ENCODE measurements at regions not wholly inside any gene's neighbourhood (a gene's known extent, or its start where the extent isn't known, plus 50 kb on each side); places are given as distances from the start of the nearest gene placed in this dataset.
"Not testable (repeated sequence)": the region's sequence is repeated elsewhere in the genome, so short reads cannot be mapped to it uniquely, and the experiment has no call there.

GRCh38 chr14:42508209-42508946 lies 901.7 kb downstream of the LRFN5 start:
- Mint-ChIP-seq H3K27me3 (no peaks in the 10 kb centered on the region), H3K4me3 (no peak overlapping the region), H3K4me1 (no peaks in the 10 kb centered on the region), H3K36me3 (no peaks in the 10 kb centered on the region), H3K27ac (no peak overlapping the region), H3K9me3 (peaks cover 13 to 32% (median 18%) of the 10 kb centered on the region in 3 donors)
- H3K27me3 ChIP-seq (replicated peaks in 1 of 2; ENCODE audit: control insufficient read depth in 2 of 2, extremely low read depth in 1 of 2, insufficient read depth in 2 of 2, low read length in 1 of 2), result no peaks in the 10 kb centered on the region
- ChIA-PET POLR2A (no interaction called here), CTCF (no interaction called here)
- H3K9me3 ChIP-seq, result no peaks in the 10 kb centered on the region
- no peaks in the 10 kb centered on the region for H3K4me1 ChIP-seq (ENCODE audit: control insufficient read depth in 1 of 2, extremely low read depth in 1 of 2, insufficient read depth in 2 of 2, low read length in 2 of 2)
- DNase-seq (no peak), ATAC-seq (replicated peaks in 1 of 4) (no peak)
- no peak overlapping the region for H3K4me3 ChIP-seq (ENCODE audit: control insufficient read depth in 1 of 2, extremely low read depth in 1 of 2, low read length in 1 of 2)
- 65% methylated on average over 2 of the region's 3 CpGs for WGBS (ENCODE audit: insufficient coverage)
- H3K27ac ChIP-seq (ENCODE audit: low read length), result no peak overlapping the region
- no peaks in the 10 kb centered on the region for H3K36me3 ChIP-seq (ENCODE audit: control insufficient read depth in 2 of 2, extremely low read depth in 1 of 2, insufficient read depth in 1 of 2, low read length in 1 of 2)

- Mint-ChIP-seq H3K36me3 (no peaks in the 10 kb centered on the region), H3K9me3 (peaks cover 9 to 14% (median 13%) of the 10 kb centered on the region in 3 donors), H3K27ac (no peak overlapping the region), H3K4me1 (no peaks in the 10 kb centered on the region), H3K27me3 (no peaks in the 10 kb centered on the region), H3K4me3 (no peak overlapping the region)
- Histone ChIP-seq H3K9me3 (no peaks in the 10 kb centered on the region), H3K36me3 (ENCODE audit: control insufficient read depth in 2 of 2, extremely low read depth in 1 of 2, insufficient read depth in 1 of 2, low read length in 1 of 2) (no peaks in the 10 kb centered on the region), H3K27me3 (replicated peaks in 1 of 2; ENCODE audit: control insufficient read depth in 2 of 2, extremely low read depth in 1 of 2, insufficient read depth in 2 of 2, low read length in 1 of 2) (no peaks in the 10 kb centered on the region), H3K4me3 (ENCODE audit: control insufficient read depth in 1 of 2, extremely low read depth in 1 of 2, low read length in 1 of 2) (no peak overlapping the region), H3K27ac (ENCODE audit: low read length) (no peak overlapping the region), H3K4me1 (ENCODE audit: control insufficient read depth in 1 of 2, extremely low read depth in 1 of 2, insufficient read depth in 2 of 2, low read length in 2 of 2) (no peaks in the 10 kb centered on the region)
- ATAC-seq (replicated peaks in 1 of 4), result no peak
- WGBS (ENCODE audit: insufficient coverage), result no CpG with 5 or more reads among the region's 1 CpG
- ChIA-PET CTCF (no interaction called here), POLR2A (no interaction called here)
- DNase-seq, result no peak
These were observed 897.8 kb downstream of the LRFN5 start for GRCh38 chr14:42504433-42504832.

GRCh38 chr14:42499137-42499536 lies 892.5 kb downstream of the LRFN5 start:
- Mint-ChIP-seq H3K27ac (no peak overlapping the region), H3K4me3 (no peak overlapping the region), H3K4me1 (no peaks in the 10 kb centered on the region), H3K9me3 (peaks cover 0 to 4% (median 2%) of the 10 kb centered on the region in 3 donors), H3K27me3 (no peaks in the 10 kb centered on the region), H3K36me3 (no peaks in the 10 kb centered on the region)
- ATAC-seq (replicated peaks in 1 of 4), result no peak
- CTCF ChIA-PET, result no interaction called here
- H3K4me3 ChIP-seq (ENCODE audit: control insufficient read depth in 1 of 2, extremely low read depth in 1 of 2, low read length in 1 of 2), result no peak overlapping the region
- POLR2A ChIA-PET, result no interaction called here
- no peaks in the 10 kb centered on the region for H3K36me3 ChIP-seq (ENCODE audit: control insufficient read depth in 2 of 2, extremely low read depth in 1 of 2, insufficient read depth in 1 of 2, low read length in 1 of 2)
- DNase-seq, result no peak
- H3K27ac ChIP-seq (ENCODE audit: low read length), result no peak overlapping the region
- no peaks in the 10 kb centered on the region for H3K4me1 ChIP-seq (ENCODE audit: control insufficient read depth in 1 of 2, extremely low read depth in 1 of 2, insufficient read depth in 2 of 2, low read length in 2 of 2)
- H3K27me3 ChIP-seq (replicated peaks in 1 of 2; ENCODE audit: control insufficient read depth in 2 of 2, extremely low read depth in 1 of 2, insufficient read depth in 2 of 2, low read length in 1 of 2), result no peaks in the 10 kb centered on the region
- H3K9me3 ChIP-seq, result no peaks in the 10 kb centered on the region

- H3K4me1 ChIP-seq (ENCODE audit: control insufficient read depth in 1 of 2, extremely low read depth in 1 of 2, insufficient read depth in 2 of 2, low read length in 2 of 2), result no peaks in the 10 kb centered on the region
- Mint-ChIP-seq H3K4me1 (no peaks in the 10 kb centered on the region), H3K4me3 (no peak overlapping the region), H3K27ac (no peak overlapping the region), H3K27me3 (no peaks in the 10 kb centered on the region), H3K9me3 (peaks cover 0 to 6% (median 4%) of the 10 kb centered on the region in 3 donors), H3K36me3 (no peaks in the 10 kb centered on the region)
- H3K4me3 ChIP-seq (ENCODE audit: control insufficient read depth in 1 of 2, extremely low read depth in 1 of 2, low read length in 1 of 2), result no peak overlapping the region
- POLR2A ChIA-PET, result no interaction called here
- no CpG with 5 or more reads among the region's 1 CpG for WGBS (ENCODE audit: insufficient coverage)
- H3K27ac ChIP-seq (ENCODE audit: low read length), result no peak overlapping the region
- DNase-seq (no peak), ATAC-seq (replicated peaks in 1 of 4) (no peak)
- no peaks in the 10 kb centered on the region for H3K36me3 ChIP-seq (ENCODE audit: control insufficient read depth in 2 of 2, extremely low read depth in 1 of 2, insufficient read depth in 1 of 2, low read length in 1 of 2)
- no peaks in the 10 kb centered on the region for H3K27me3 ChIP-seq (replicated peaks in 1 of 2; ENCODE audit: control insufficient read depth in 2 of 2, extremely low read depth in 1 of 2, insufficient read depth in 2 of 2, low read length in 1 of 2)
- no peaks in the 10 kb centered on the region for H3K9me3 ChIP-seq
- CTCF ChIA-PET, result interaction anchor here in 1 of 2 donors (0.7 kb wide), 1 partner anchor 1175 kb away, joined by 4 read pairs; no protein-coding TSS in a partner anchor
These were observed 883.9 kb downstream of the LRFN5 start for GRCh38 chr14:42490536-42490935.

- no peaks in the 10 kb centered on the region for H3K36me3 Mint-ChIP-seq
- peaks cover 0 to 6% (median 4%) of the 10 kb centered on the region in 3 donors for H3K9me3 Mint-ChIP-seq
- Histone ChIP-seq H3K27ac (ENCODE audit: low read length) (no peak overlapping the region), H3K4me1 (ENCODE audit: control insufficient read depth in 1 of 2, extremely low read depth in 1 of 2, insufficient read depth in 2 of 2, low read length in 2 of 2) (no peaks in the 10 kb centered on the region), H3K36me3 (ENCODE audit: control insufficient read depth in 2 of 2, extremely low read depth in 1 of 2, insufficient read depth in 1 of 2, low read length in 1 of 2) (no peaks in the 10 kb centered on the region), H3K4me3 (ENCODE audit: control insufficient read depth in 1 of 2, extremely low read depth in 1 of 2, low read length in 1 of 2) (no peak overlapping the region), H3K27me3 (replicated peaks in 1 of 2; ENCODE audit: control insufficient read depth in 2 of 2, extremely low read depth in 1 of 2, insufficient read depth in 2 of 2, low read length in 1 of 2) (no peaks in the 10 kb centered on the region), H3K9me3 (no peaks in the 10 kb centered on the region)
- POLR2A ChIA-PET, result no interaction called here
- no peaks in the 10 kb centered on the region for H3K27me3 Mint-ChIP-seq
- 80% methylated on average over 1 of the region's 1 CpG for WGBS (ENCODE audit: insufficient coverage)
- no peak overlapping the region for H3K27ac Mint-ChIP-seq
- CTCF ChIA-PET, result no interaction called here
- H3K4me1 Mint-ChIP-seq, result no peaks in the 10 kb centered on the region
- no peak for DNase-seq
- no peak overlapping the region for H3K4me3 Mint-ChIP-seq
- ATAC-seq (replicated peaks in 1 of 4), result no peak
These were observed 882.3 kb downstream of the LRFN5 start for GRCh38 chr14:42488965-42489364.

- CTCF ChIA-PET, result interaction anchor here in 1 of 2 donors (0.6 kb wide), 1 partner anchor 68 kb away, joined by 6 read pairs; no protein-coding TSS in a partner anchor
- H3K27me3 ChIP-seq (replicated peaks in 1 of 2; ENCODE audit: control insufficient read depth in 2 of 2, extremely low read depth in 1 of 2, insufficient read depth in 2 of 2, low read length in 1 of 2); H3K27ac ChIP-seq (ENCODE audit: low read length); H3K27ac Mint-ChIP-seq; H3K4me3 Mint-ChIP-seq; POLR2A ChIA-PET; H3K27me3 Mint-ChIP-seq; H3K36me3 ChIP-seq (ENCODE audit: control insufficient read depth in 2 of 2, extremely low read depth in 1 of 2, insufficient read depth in 1 of 2, low read length in 1 of 2); H3K4me1 Mint-ChIP-seq; ATAC-seq (replicated peaks in 1 of 4); DNase-seq; H3K9me3 ChIP-seq; H3K4me3 ChIP-seq (ENCODE audit: control insufficient read depth in 1 of 2, extremely low read depth in 1 of 2, low read length in 1 of 2); H3K4me1 ChIP-seq (ENCODE audit: control insufficient read depth in 1 of 2, extremely low read depth in 1 of 2, insufficient read depth in 2 of 2, low read length in 2 of 2); H3K9me3 Mint-ChIP-seq; H3K36me3 Mint-ChIP-seq: not testable (repeated sequence)
- 95% methylated on average over 32 of the region's 41 CpGs for WGBS (ENCODE audit: insufficient coverage)
These were observed 875.8 kb downstream of the LRFN5 start for GRCh38 chr14:42482345-42482971.
